Urinary bladder (tissue), 3 donors: ENCODE measurements at regions not wholly inside any gene's neighbourhood (a gene's known extent, or its start where the extent isn't known, plus 50 kb on each side); places are given as distances from the start of the nearest gene placed in this dataset.
A peak's percentile ranks its signal among the peaks of the same experiment; 100 is the strongest.

Source experiments
- DNase-seq: peaks from one replicate; pipeline ENCODE4 v3.0.0-alpha.2; 2015; ENCODE audit errors: extremely low spot score
- H3K27ac ChIP-seq: one replicate; pipeline ENCODE4 v1.5.1; 2013; ENCODE audit warnings: low read depth, mild to moderate bottlenecking, moderate library complexity
- H3K36me3 ChIP-seq: one replicate; pipeline ENCODE4 v1.6.1; 2013; ENCODE audit warnings: mild to moderate bottlenecking, moderate library complexity; ENCODE audit not compliant: insufficient read depth
- H3K4me1 ChIP-seq: one replicate; pipeline ENCODE4 v1.6.1; 2013; ENCODE audit warnings: mild to moderate bottlenecking, moderate library complexity; ENCODE audit not compliant: insufficient read depth
- H3K4me3 ChIP-seq: one replicate; pipeline ENCODE4 v1.5.1; 2013; ENCODE audit warnings: low read depth, low read length
- WGBS: extraction: QIAGEN DNeasy Blood & Tissue Kit; methylation state at CpG from one replicate; pipeline ENCODE4 v1.1.7; 2013; 5-methylcytosine and 5-hydroxymethylcytosine counted together
- donor health status: healthy with polysubstance abuse.
- donor health status: healthy.

DNA sequence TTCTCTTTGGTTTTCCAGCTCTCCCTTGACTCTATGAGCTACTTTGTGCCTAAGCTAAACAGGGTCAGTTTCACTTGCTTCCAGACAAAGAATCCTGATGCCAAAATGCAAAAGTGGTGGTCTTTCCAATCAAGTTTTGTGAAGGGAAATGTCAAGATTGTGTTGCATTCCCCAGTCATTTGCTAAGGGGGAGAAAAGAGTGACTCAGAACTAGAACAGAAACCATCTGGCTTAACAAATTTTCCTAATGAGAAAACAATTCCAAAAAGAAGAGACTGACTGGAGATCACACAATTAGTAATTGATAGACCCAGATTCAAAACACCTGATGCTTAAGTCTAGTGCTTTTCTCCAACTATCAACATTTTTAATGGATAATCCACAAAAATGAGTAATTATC is 235.1 kb upstream of the DIO2 start:
- H3K36me3 ChIP-seq = no peaks in the 10 kb centered on the region
- DNase-seq = no peak
- no peak overlapping the region for H3K4me3 ChIP-seq
- no peak overlapping the region for H3K27ac ChIP-seq
- no peaks in the 10 kb centered on the region for H3K4me1 ChIP-seq

DNA sequence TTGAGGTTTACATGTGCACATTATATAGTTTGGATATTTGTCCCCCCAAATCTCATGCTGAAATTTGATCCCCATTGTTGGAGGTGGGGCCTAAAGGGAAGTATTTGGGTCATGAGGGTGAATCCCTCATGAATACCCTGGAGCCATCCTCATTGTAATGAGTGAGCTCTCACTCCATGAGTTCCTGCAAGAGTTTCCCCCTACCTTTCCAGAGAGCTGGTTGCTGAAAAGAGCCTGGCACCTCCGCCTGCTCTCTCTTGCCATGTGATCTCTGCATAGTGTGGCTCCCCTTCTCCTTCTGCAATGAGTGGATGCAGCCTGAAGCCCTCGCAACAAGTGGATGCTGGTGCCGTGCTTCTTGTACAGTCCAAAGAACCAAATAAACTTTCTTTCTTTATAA is 234.3 kb upstream of the DIO2 start:
- no peak overlapping the region for H3K4me3 ChIP-seq
- 90% methylated on average over 3 of the region's 3 CpGs for WGBS

DNA sequence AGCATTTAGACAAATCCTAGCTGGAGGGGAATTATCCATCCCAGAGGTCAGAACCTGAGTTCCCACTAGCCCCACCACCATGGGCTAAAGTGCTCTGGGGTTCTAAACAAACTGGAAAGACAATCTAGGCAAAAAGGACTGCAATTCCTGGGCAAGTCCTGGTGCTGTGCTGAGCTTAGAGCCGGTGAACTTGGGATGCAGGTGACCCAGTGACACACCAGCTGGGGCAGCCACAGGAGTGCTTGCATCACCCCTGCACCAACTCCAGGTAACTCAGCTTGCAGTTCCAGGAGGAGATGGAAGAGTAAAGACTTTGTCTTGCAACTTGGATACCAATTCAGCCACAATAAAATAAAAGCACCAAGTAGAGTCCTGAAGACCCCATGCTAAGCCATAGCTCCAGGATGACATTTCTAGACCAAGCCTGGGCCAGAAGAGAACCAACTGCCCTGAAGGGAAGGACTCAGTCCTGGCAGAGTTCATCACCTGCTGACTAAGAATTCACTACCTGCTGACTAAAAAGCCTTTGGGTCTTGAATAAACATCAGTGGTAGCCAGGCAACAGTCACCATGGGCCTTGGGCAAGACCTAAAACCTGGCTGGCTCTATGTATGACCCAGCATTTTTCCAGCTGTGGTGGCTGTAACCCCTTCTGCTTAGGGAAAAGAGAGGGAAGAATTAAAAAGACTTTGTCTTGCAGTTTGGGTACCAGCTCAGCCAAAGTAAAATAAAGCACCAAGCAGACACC is 223.4 kb upstream of the DIO2 start:
- WGBS = 95% methylated on average over 1 of the region's 1 CpG
- DNase-seq = no peak
- Histone ChIP-seq H3K36me3 (no peaks in the 10 kb centered on the region), H3K4me3 (no peak overlapping the region), H3K4me1 (no peaks in the 10 kb centered on the region), H3K27ac (no peak overlapping the region)

More for the DNA sequence above, 234.3 kb upstream of the DIO2 start:
- H3K27ac ChIP-seq = no peak overlapping the region
- no peak for DNase-seq
- H3K4me1 ChIP-seq = no peaks in the 10 kb centered on the region
- no peaks in the 10 kb centered on the region for H3K36me3 ChIP-seq

DNA sequence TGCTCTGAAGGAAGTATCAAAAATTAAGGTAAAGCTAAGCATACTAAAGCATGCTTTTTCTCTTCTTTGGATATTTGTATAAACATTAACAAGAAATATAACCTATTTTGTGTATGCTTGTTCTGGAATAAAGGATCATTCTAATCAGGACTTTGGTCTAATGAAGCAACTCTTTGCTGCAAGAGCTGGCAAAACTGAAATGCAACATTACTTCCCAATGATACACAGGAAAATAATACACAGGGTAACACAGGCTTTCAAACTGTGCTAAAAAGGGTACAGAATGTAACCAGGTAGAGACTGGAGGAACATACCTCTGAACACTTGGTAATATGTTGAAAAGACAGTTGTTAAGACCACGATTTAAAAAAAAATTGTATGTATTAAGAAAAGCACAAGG is 222.5 kb upstream of the DIO2 start:
- H3K36me3 ChIP-seq = no peaks in the 10 kb centered on the region
- H3K4me3 ChIP-seq = no peak overlapping the region
- no peaks in the 10 kb centered on the region for H3K4me1 ChIP-seq
- H3K27ac ChIP-seq = no peak overlapping the region
- 75% methylated on average over 1 of the region's 1 CpG for WGBS
- DNase-seq = no peak

GRCh38 chr14:80428671-80429070 is 217.4 kb upstream of the DIO2 start:
- Histone ChIP-seq H3K4me1 (no peaks in the 10 kb centered on the region), H3K4me3 (no peak overlapping the region), H3K27ac (no peak overlapping the region), H3K36me3 (no peaks in the 10 kb centered on the region)
- WGBS = 53% methylated on average over 2 of the region's 2 CpGs
- DNase-seq = no peak

GRCh38 chr14:80428171-80428570 is 216.9 kb upstream of the DIO2 start:
- DNase-seq = no peak
- 88% methylated on average over 3 of the region's 3 CpGs for WGBS
- Histone ChIP-seq H3K4me1 (no peaks in the 10 kb centered on the region), H3K36me3 (no peaks in the 10 kb centered on the region), H3K27ac (no peak overlapping the region), H3K4me3 (no peak overlapping the region)

DNA sequence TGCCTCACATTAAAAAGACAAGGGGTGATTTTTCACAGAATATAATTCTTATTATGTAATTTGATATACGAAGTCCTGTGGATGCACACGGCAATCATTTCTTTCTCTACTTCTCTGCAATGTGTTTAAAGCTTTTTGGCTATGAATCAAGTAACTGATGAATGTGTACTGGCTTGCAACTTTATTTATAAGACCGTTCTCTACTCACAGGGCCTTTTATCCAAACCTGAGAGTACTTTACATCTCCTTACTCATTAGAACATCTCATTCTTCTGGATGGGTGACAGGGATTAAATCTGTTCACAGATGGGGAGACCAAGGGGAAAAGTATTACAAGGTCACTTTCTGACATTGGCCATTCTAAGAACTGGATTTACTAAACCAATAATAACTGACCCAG is 215.8 kb upstream of the DIO2 start:
- WGBS = 33% methylated on average over 3 of the region's 3 CpGs
- Histone ChIP-seq H3K4me3 (no peak overlapping the region), H3K27ac (no peak overlapping the region), H3K4me1 (no peaks in the 10 kb centered on the region), H3K36me3 (no peaks in the 10 kb centered on the region)
- DNase-seq = peak; percentile 7

DNA sequence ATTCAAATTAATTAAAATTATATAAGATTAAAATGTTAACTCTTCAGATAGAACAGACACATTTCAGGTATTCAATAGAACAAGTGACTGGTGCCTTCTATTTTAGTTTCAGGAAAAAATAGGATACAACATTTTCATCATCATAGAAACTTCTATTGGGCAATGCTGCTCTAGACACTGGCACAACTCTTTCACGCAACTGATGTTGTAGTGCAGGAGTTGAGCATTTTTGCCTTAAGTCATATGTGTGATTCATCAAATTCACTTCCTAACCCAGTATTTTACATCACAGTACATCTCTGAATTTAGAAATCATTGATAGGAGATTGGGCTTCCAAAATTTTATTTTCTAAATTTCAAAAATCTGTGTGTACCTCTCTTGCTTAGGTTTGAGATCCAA is 215.4 kb upstream of the DIO2 start:
- DNase-seq = no peak
- Histone ChIP-seq H3K4me1 (no peaks in the 10 kb centered on the region), H3K4me3 (no peak overlapping the region), H3K27ac (no peak overlapping the region), H3K36me3 (no peaks in the 10 kb centered on the region)
- 98% methylated on average over 1 of the region's 1 CpG for WGBS

DNA sequence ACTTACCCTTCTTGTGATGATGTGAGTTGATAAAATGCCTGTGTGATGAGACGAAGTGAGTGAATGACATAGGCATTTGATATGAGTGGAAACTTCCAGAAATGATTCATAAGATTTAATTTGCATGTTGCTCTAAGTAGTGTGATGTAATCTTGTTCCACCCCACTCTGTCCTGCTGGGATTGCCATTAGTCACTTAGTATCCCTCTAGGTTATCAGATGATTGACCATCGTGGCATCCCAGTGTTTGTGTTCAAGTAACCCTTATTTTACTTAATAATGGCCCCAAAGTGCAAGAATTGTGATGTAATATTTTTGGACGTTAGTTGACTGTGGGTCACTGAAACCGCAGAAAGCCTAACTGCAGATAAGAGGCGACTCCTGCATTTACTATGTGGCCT is 214.4 kb upstream of the DIO2 start:
- Histone ChIP-seq H3K27ac (no peak overlapping the region), H3K4me1 (no peaks in the 10 kb centered on the region), H3K4me3 (no peak overlapping the region), H3K36me3 (no peaks in the 10 kb centered on the region)
- 74% methylated on average over 5 of the region's 5 CpGs for WGBS
- no peak for DNase-seq

GRCh38 chr14:80419769-80420168 is 208.5 kb upstream of the DIO2 start:
- Histone ChIP-seq H3K27ac (no peak overlapping the region), H3K4me1 (no peaks in the 10 kb centered on the region), H3K36me3 (no peaks in the 10 kb centered on the region), H3K4me3 (no peak overlapping the region)
- WGBS = 75% methylated on average over 4 of the region's 4 CpGs
- DNase-seq = no peak

- H3K4me3 ChIP-seq = no peak overlapping the region
- H3K4me1 ChIP-seq = no peaks in the 10 kb centered on the region
- no peak overlapping the region for H3K27ac ChIP-seq
- H3K36me3 ChIP-seq = no peaks in the 10 kb centered on the region
- DNase-seq = no peak
- 39% methylated on average over 2 of the region's 2 CpGs for WGBS
Observed at GRCh38 chr14:80419345-80419744, 208.0 kb upstream of the DIO2 start.

- no peak for DNase-seq
- Histone ChIP-seq H3K4me1 (no peaks in the 10 kb centered on the region), H3K36me3 (no peaks in the 10 kb centered on the region), H3K27ac (no peak overlapping the region), H3K4me3 (no peak overlapping the region)
- WGBS = 93% methylated on average over 4 of the region's 4 CpGs
Observed at GRCh38 chr14:80415636-80416035, 204.3 kb upstream of the DIO2 start.

- no peak for DNase-seq
- Histone ChIP-seq H3K4me1 (no peaks in the 10 kb centered on the region), H3K36me3 (no peaks in the 10 kb centered on the region), H3K4me3 (no peak overlapping the region), H3K27ac (no peak overlapping the region)
- WGBS = 88% methylated on average over 4 of the region's 4 CpGs
Observed at GRCh38 chr14:80414080-80414479, 202.8 kb upstream of the DIO2 start.

DNA sequence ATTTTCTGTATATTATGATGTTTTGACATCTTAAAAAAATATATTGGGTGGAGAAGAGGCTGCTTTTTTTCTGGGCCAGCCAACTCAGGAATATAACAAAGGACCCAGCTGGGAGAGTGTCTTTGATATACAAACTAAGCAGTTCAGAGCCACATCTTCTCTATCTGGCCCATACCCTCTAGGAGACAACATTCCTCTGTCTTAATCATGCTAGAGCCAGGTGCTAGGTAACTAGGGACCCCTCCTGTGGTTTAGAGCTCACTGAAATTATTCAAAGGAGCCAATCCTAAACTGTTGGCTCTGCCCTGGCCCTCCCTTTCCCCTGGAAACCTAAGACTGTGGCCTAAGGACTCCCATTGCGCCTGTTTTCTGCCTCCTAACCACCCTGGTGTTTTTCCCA is 193.1 kb upstream of the DIO2 start:
- 90% methylated on average over 1 of the region's 1 CpG for WGBS
- no peaks in the 10 kb centered on the region for H3K4me1 ChIP-seq
- no peak for DNase-seq
- no peaks in the 10 kb centered on the region for H3K36me3 ChIP-seq
- H3K27ac ChIP-seq = no peak overlapping the region
- H3K4me3 ChIP-seq = no peak overlapping the region

DNA sequence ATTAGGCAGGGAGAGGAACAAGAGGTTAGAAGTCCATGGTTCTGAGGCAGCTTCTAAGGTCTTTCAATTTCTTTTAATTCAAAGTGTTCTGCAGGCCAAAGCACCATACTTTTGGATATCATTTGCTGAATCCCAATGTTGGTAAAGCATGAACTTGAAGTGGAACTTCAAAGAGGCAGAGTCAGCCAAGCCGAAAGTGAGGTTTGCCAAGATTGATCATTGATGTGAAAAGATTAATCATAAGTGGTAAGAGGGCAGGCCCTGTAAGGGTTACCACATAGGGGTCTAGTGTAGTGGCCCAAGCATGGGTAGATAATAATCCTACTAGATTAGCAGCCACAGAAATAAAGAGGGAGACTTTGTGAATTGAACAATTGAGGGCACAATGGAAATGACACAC is 191.7 kb upstream of the DIO2 start:
- DNase-seq = no peak

More for the DNA sequence above, 191.7 kb upstream of the DIO2 start:
- Histone ChIP-seq H3K4me3 (no peak overlapping the region), H3K4me1 (no peaks in the 10 kb centered on the region), H3K36me3 (no peaks in the 10 kb centered on the region), H3K27ac (no peak overlapping the region)
- WGBS = 93% methylated on average over 1 of the region's 1 CpG
